Endothelial cell (in vitro differentiated cells): ENCODE measurements at regions not wholly inside any gene's neighbourhood (a gene's known extent, or its start where the extent isn't known, plus 50 kb on each side); places are given as distances from the start of the nearest gene placed in this dataset.

ENCODE experiments used
- DNase-seq: peaks from one replicate; pipeline ENCODE4 v3.0.0; 2021; ENCODE audit warnings: low spot score
- H3K27ac Mint-ChIP-seq: one replicate; pipeline ENCODE4 v1.8.0; 2021; ENCODE audit warnings: mixed read lengths, inconsistent platforms; ENCODE audit not compliant: unreplicated experiment
- H3K27me3 Mint-ChIP-seq: one replicate; pipeline ENCODE4 v1.8.0; 2021; ENCODE audit warnings: mild to moderate bottlenecking, moderate library complexity, mixed read lengths, inconsistent platforms; ENCODE audit not compliant: unreplicated experiment
- H3K36me3 Mint-ChIP-seq: one replicate; pipeline ENCODE4 v1.8.0; 2021; ENCODE audit warnings: mild to moderate bottlenecking, low read depth, mixed read lengths, inconsistent platforms; ENCODE audit not compliant: unreplicated experiment
- H3K4me1 Mint-ChIP-seq: one replicate; pipeline ENCODE4 v1.8.0; 2021; ENCODE audit warnings: mild to moderate bottlenecking, mixed read lengths, inconsistent platforms; ENCODE audit not compliant: unreplicated experiment
- H3K4me3 Mint-ChIP-seq: one replicate; pipeline ENCODE4 v1.8.0; 2021; ENCODE audit warnings: mild to moderate bottlenecking, mixed read lengths, inconsistent platforms; ENCODE audit not compliant: unreplicated experiment
- H3K9me3 Mint-ChIP-seq: one replicate; pipeline ENCODE4 v1.8.0; 2021; ENCODE audit warnings: mixed read lengths, inconsistent platforms; ENCODE audit not compliant: unreplicated experiment
- CTCF ChIP-seq: fragments of 200-600 bp; sonication (generic); IDR thresholded peaks from one replicate; pipeline ENCODE4 v1.5.0; 2021; ENCODE audit warnings: antibody characterized with exemption; ENCODE audit not compliant: unreplicated experiment

DNA sequence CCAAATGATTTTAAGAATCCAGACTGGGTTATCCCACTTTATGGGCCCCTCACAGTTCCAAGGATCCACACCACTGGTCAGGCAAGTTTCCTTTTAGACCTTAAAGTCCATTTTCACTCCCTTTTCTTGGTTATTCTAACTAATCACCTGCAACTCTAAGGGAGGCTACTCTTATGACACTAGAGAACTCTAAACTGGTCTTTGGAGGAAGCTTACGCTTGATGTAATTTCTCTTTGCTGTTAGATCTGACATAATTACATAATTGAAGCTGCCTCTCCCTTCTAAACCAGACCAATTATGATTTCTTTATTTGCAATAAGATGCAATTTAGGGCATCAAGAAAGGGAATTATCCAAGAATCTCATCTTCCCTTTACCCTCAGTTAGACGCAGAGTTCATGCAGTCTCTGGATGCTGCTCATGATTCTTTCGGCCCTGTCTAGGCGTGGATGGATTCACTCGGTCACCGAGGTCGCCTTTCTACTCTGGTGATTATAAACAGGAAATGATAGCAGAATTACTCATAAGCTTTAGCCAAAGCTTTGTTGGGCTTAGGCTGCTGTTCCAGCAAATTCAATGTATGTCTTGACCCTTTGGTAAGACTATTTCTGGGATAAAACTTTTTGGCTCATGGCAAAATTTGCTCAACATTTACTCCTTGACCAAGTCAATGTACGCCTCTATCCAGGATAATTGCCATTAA, 130.9 kb upstream of the PRNP start:
- H3K9me3 Mint-ChIP-seq: no peaks in the 10 kb centered on the region
- H3K4me3 Mint-ChIP-seq: no peak overlapping the region
- no peak for DNase-seq
- no peak overlapping the region for H3K27ac Mint-ChIP-seq
- TF ChIP-seq CTCF: no peak
- H3K36me3 Mint-ChIP-seq: no peaks in the 10 kb centered on the region
- peaks cover 3% of the 10 kb centered on the region for H3K27me3 Mint-ChIP-seq
- H3K4me1 Mint-ChIP-seq: no peaks in the 10 kb centered on the region

DNA sequence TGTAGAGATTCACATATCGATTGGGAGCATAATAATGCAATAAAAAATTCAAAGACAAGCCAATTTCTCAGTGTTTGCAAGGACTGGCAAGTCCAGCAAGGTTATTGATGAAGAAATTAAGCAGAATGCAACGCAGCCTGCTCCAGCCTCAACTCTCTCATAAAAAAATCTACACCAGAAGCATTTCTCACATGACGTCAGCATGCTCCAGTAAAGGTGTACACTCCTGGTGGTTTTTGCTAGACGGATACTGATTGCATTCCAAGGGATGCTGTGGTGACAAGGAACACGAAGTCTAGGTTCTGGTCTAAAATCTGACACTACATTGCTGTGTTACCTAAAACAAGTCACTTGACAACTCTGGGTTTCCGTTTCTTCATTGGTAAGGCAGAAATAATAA, 131.9 kb upstream of the PRNP start:
- peaks cover 1% of the 10 kb centered on the region for H3K27me3 Mint-ChIP-seq
- no peaks in the 10 kb centered on the region for H3K36me3 Mint-ChIP-seq
- TF ChIP-seq CTCF: no peak
- H3K4me3 Mint-ChIP-seq: no peak overlapping the region
- no peak for DNase-seq
- H3K9me3 Mint-ChIP-seq: no peaks in the 10 kb centered on the region
- H3K4me1 Mint-ChIP-seq: no peaks in the 10 kb centered on the region
- no peak overlapping the region for H3K27ac Mint-ChIP-seq

DNA sequence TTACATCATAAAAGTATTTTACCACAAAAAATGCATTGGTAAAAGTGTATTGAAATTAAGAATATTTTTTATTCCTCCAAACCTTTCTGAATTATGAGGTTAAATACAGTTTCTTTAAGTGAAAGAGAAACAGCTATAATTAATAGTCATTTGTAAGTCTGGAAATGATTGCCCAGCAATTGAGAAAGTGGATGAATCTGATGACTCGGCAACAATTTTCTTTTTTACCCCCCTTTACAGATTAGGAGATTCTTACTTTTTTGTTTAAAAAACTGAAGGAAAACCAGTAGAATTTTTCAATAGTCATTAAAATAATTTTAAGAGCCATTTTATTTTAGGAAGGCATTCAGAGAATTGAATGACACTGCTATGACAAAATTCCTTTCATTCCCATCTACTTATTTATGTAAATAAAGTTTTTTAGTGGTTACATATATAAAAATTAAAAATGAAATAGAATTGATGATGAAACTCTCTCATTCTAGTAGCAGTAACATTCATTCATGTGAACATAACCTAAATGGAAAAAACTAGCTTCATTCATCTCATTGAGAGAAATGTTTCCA, 134.1 kb upstream of the PRNP start:
- no peak for DNase-seq
- no peaks in the 10 kb centered on the region for H3K27me3 Mint-ChIP-seq
- no peak overlapping the region for H3K27ac Mint-ChIP-seq
- no peaks in the 10 kb centered on the region for H3K36me3 Mint-ChIP-seq
- no peak for TF ChIP-seq CTCF
- H3K4me3 Mint-ChIP-seq: no peak overlapping the region
- no peaks in the 10 kb centered on the region for H3K9me3 Mint-ChIP-seq
- no peaks in the 10 kb centered on the region for H3K4me1 Mint-ChIP-seq

GRCh38 chr20:4550740-4551139, 135.5 kb upstream of the PRNP start:
- TF ChIP-seq CTCF: no peak
- no peak for DNase-seq
- H3K4me1 Mint-ChIP-seq: no peaks in the 10 kb centered on the region
- H3K27me3 Mint-ChIP-seq: no peaks in the 10 kb centered on the region
- H3K4me3 Mint-ChIP-seq: no peak overlapping the region
- H3K27ac Mint-ChIP-seq: no peak overlapping the region
- H3K36me3 Mint-ChIP-seq: no peaks in the 10 kb centered on the region
- no peaks in the 10 kb centered on the region for H3K9me3 Mint-ChIP-seq

DNA sequence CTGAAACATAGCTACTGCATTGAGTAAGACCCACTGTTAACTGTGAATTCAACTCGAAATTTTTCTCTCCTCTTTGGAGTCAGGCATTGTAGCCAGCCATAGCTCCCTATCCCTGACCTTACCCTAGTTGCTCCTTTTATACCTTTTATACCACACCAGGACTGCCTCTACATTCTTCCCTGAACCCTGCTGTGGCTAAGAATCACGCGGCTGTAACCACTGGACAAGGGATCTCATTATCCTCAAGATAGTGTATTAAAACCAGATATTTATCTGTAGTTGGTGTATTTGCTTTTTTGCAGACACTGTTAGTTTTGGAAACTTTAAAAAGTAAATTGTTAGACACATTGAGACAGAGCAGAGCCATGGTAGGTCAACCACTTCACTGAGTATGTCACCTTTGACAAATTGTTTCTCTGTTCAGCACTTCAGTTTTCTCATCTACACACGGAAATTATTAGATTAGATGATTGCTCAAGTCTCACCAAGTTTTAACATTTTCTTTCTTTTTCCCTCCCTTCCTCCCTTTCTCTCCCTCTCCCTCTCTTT, 136.5 kb upstream of the PRNP start:
- H3K27ac Mint-ChIP-seq: no peak overlapping the region
- no peak for DNase-seq
- no peaks in the 10 kb centered on the region for H3K27me3 Mint-ChIP-seq
- TF ChIP-seq CTCF: no peak
- H3K36me3 Mint-ChIP-seq: no peaks in the 10 kb centered on the region
- H3K4me1 Mint-ChIP-seq: no peaks in the 10 kb centered on the region
- no peaks in the 10 kb centered on the region for H3K9me3 Mint-ChIP-seq
- H3K4me3 Mint-ChIP-seq: no peak overlapping the region
